ENCODE measurements at regions not wholly inside any gene's neighbourhood (a gene's known extent, or its start where the extent isn't known, plus 50 kb on each side); places are given as distances from the start of the nearest gene placed in this dataset.

DNA sequence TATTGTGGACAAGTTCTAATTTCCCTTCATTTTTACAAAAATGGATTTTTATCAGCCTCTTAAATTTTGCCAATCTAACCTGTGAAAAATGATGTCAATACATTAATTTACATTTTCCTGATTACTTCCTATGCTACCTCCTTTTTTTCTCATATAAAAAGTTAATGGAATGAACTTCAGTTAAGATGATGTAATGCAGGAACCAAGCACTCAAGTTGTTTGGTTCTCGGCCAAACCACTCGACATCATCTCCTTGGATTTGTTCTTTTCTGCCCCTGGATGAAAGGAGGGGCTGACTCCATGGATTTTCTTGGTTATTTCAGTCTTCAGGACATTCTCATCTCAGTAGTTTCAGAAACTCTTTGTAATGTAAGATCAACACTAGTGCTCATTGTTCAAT lies 253.1 kb upstream of the NXPH2 start:
- Histone ChIP-seq H2BK120ac (ENCODE audit: low read depth, low read length) (no peak overlapping the region), H3K36me3 (ENCODE audit: control insufficient read depth, insufficient read depth, low read length) (no peaks in the 10 kb centered on the region), H3K9ac (ENCODE audit: low read length) (no peak overlapping the region), H3K23ac (ENCODE audit: low read length) (no peak overlapping the region), H3K4me1 (ENCODE audit: control insufficient read depth, low read depth, low read length) (no peaks in the 10 kb centered on the region), H4K5ac (ENCODE audit: low read length) (no peak overlapping the region), H3K4me2 (ENCODE audit: low read length) (no peak overlapping the region), H2AK5ac (ENCODE audit: low read length) (no peak overlapping the region), H3K27ac (ENCODE audit: low read depth, low read length) (no peak overlapping the region), H3K4ac (ENCODE audit: low read depth, low read length) (no peak overlapping the region), H3K79me2 (ENCODE audit: control insufficient read depth, insufficient read depth, low read length) (no peaks in the 10 kb centered on the region), H3K4me3 (ENCODE audit: low read length) (no peak overlapping the region), H3K18ac (ENCODE audit: low read length) (no peak overlapping the region), H3K79me1 (ENCODE audit: low read length) (no peaks in the 10 kb centered on the region), H4K8ac (ENCODE audit: low read depth, low read length) (no peak overlapping the region), H3K56ac (ENCODE audit: low read length) (no peak overlapping the region), H2BK15ac (replicated peaks; ENCODE audit: low read depth) (no peak overlapping the region), H3K27me3 (ENCODE audit: insufficient read depth, low read length, poor library complexity) (no peaks in the 10 kb centered on the region), H2BK5ac (ENCODE audit: low read length) (no peak overlapping the region)
- DNase-seq = no peak
- WGBS (ENCODE audit: extremely low coverage, insufficient coverage, low lambda C conversion rate) = no CpG with 5 or more reads among the region's 2 CpGs

GRCh38 chr2:139031722-139032121 lies 251.5 kb upstream of the NXPH2 start:
- H3K4me1 ChIP-seq (ENCODE audit: control insufficient read depth, low read depth, low read length) = no peaks in the 10 kb centered on the region
- H3K36me3 ChIP-seq (ENCODE audit: control insufficient read depth, insufficient read depth, low read length) = no peaks in the 10 kb centered on the region
- H2AK5ac ChIP-seq (ENCODE audit: low read length) = no peak overlapping the region
- H2BK15ac ChIP-seq (replicated peaks; ENCODE audit: low read depth) = no peak overlapping the region
- H2BK120ac ChIP-seq (ENCODE audit: low read depth, low read length) = no peak overlapping the region
- DNase-seq = peak; percentile 63
- H4K8ac ChIP-seq (ENCODE audit: low read depth, low read length) = no peak overlapping the region
- H3K9ac ChIP-seq (ENCODE audit: low read length) = no peak overlapping the region
- H3K4ac ChIP-seq (ENCODE audit: low read depth, low read length) = no peak overlapping the region
- H3K23ac ChIP-seq (ENCODE audit: low read length) = no peak overlapping the region
- no peak overlapping the region for H3K4me2 ChIP-seq (ENCODE audit: low read length)
- H2BK5ac ChIP-seq (ENCODE audit: low read length) = no peak overlapping the region
- H3K79me2 ChIP-seq (ENCODE audit: control insufficient read depth, insufficient read depth, low read length) = no peaks in the 10 kb centered on the region
- H3K4me3 ChIP-seq (ENCODE audit: low read length) = no peak overlapping the region
- H3K27me3 ChIP-seq (ENCODE audit: insufficient read depth, low read length, poor library complexity) = no peaks in the 10 kb centered on the region
- no peak overlapping the region for H4K5ac ChIP-seq (ENCODE audit: low read length)
- no peaks in the 10 kb centered on the region for H3K79me1 ChIP-seq (ENCODE audit: low read length)
- no peak overlapping the region for H3K18ac ChIP-seq (ENCODE audit: low read length)
- H3K27ac ChIP-seq (ENCODE audit: low read depth, low read length) = no peak overlapping the region
- no peak overlapping the region for H3K56ac ChIP-seq (ENCODE audit: low read length)

GRCh38 chr2:139020287-139020686 lies 240.1 kb upstream of the NXPH2 start:
- Histone ChIP-seq H4K5ac (ENCODE audit: low read length) (no peak overlapping the region), H3K4me2 (ENCODE audit: low read length) (no peak overlapping the region), H3K18ac (ENCODE audit: low read length) (no peak overlapping the region), H3K36me3 (ENCODE audit: control insufficient read depth, insufficient read depth, low read length) (no peaks in the 10 kb centered on the region), H2BK5ac (ENCODE audit: low read length) (no peak overlapping the region), H4K8ac (ENCODE audit: low read depth, low read length) (no peak overlapping the region), H3K4ac (ENCODE audit: low read depth, low read length) (no peak overlapping the region), H3K27ac (ENCODE audit: low read depth, low read length) (no peak overlapping the region), H3K79me2 (ENCODE audit: control insufficient read depth, insufficient read depth, low read length) (no peaks in the 10 kb centered on the region), H3K4me1 (ENCODE audit: control insufficient read depth, low read depth, low read length) (no peaks in the 10 kb centered on the region), H3K56ac (ENCODE audit: low read length) (no peak overlapping the region), H3K9ac (ENCODE audit: low read length) (no peak overlapping the region), H2BK120ac (ENCODE audit: low read depth, low read length) (no peak overlapping the region), H3K27me3 (ENCODE audit: insufficient read depth, low read length, poor library complexity) (no peaks in the 10 kb centered on the region), H3K4me3 (ENCODE audit: low read length) (no peak overlapping the region), H2BK15ac (replicated peaks; ENCODE audit: low read depth) (no peak overlapping the region), H2AK5ac (ENCODE audit: low read length) (no peak overlapping the region), H3K79me1 (ENCODE audit: low read length) (no peaks in the 10 kb centered on the region), H3K23ac (ENCODE audit: low read length) (no peak overlapping the region)
- no peak for DNase-seq
- no CpG with 5 or more reads among the region's 1 CpG for WGBS (ENCODE audit: extremely low coverage, insufficient coverage, low lambda C conversion rate)

GRCh38 chr2:139018252-139018651 lies 238.1 kb upstream of the NXPH2 start:
- Histone ChIP-seq H3K9ac (ENCODE audit: low read length) (no peak overlapping the region), H3K4ac (ENCODE audit: low read depth, low read length) (no peak overlapping the region), H3K4me3 (ENCODE audit: low read length) (no peak overlapping the region), H2AK5ac (ENCODE audit: low read length) (no peak overlapping the region), H2BK15ac (replicated peaks; ENCODE audit: low read depth) (no peak overlapping the region), H2BK120ac (ENCODE audit: low read depth, low read length) (no peak overlapping the region), H3K79me1 (ENCODE audit: low read length) (no peaks in the 10 kb centered on the region), H3K79me2 (ENCODE audit: control insufficient read depth, insufficient read depth, low read length) (no peaks in the 10 kb centered on the region), H3K27me3 (ENCODE audit: insufficient read depth, low read length, poor library complexity) (no peaks in the 10 kb centered on the region), H3K4me2 (ENCODE audit: low read length) (no peak overlapping the region), H4K8ac (ENCODE audit: low read depth, low read length) (no peak overlapping the region), H3K23ac (ENCODE audit: low read length) (no peak overlapping the region), H3K56ac (ENCODE audit: low read length) (no peak overlapping the region), H3K18ac (ENCODE audit: low read length) (no peak overlapping the region), H4K5ac (ENCODE audit: low read length) (no peak overlapping the region), H3K4me1 (ENCODE audit: control insufficient read depth, low read depth, low read length) (no peaks in the 10 kb centered on the region), H2BK5ac (ENCODE audit: low read length) (no peak overlapping the region), H3K27ac (ENCODE audit: low read depth, low read length) (no peak overlapping the region), H3K36me3 (ENCODE audit: control insufficient read depth, insufficient read depth, low read length) (no peaks in the 10 kb centered on the region)
- no peak for DNase-seq
- no CpG with 5 or more reads among the region's 2 CpGs for WGBS (ENCODE audit: extremely low coverage, insufficient coverage, low lambda C conversion rate)

- no peaks in the 10 kb centered on the region for H3K4me1 ChIP-seq (ENCODE audit: control insufficient read depth, low read depth, low read length)
- H3K4me2 ChIP-seq (ENCODE audit: low read length) = no peak overlapping the region
- H4K5ac ChIP-seq (ENCODE audit: low read length) = no peak overlapping the region
- H3K4me3 ChIP-seq (ENCODE audit: low read length) = no peak overlapping the region
- no peak for DNase-seq
- H3K79me1 ChIP-seq (ENCODE audit: low read length) = no peaks in the 10 kb centered on the region
- H3K56ac ChIP-seq (ENCODE audit: low read length) = no peak overlapping the region
- no peak overlapping the region for H2BK120ac ChIP-seq (ENCODE audit: low read depth, low read length)
- H3K18ac ChIP-seq (ENCODE audit: low read length) = no peak overlapping the region
- no peaks in the 10 kb centered on the region for H3K36me3 ChIP-seq (ENCODE audit: control insufficient read depth, insufficient read depth, low read length)
- no peak overlapping the region for H3K23ac ChIP-seq (ENCODE audit: low read length)
- H2BK15ac ChIP-seq (replicated peaks; ENCODE audit: low read depth) = no peak overlapping the region
- H3K9ac ChIP-seq (ENCODE audit: low read length) = no peak overlapping the region
- no peaks in the 10 kb centered on the region for H3K79me2 ChIP-seq (ENCODE audit: control insufficient read depth, insufficient read depth, low read length)
- no peak overlapping the region for H2BK5ac ChIP-seq (ENCODE audit: low read length)
- no peak overlapping the region for H4K8ac ChIP-seq (ENCODE audit: low read depth, low read length)
- H3K4ac ChIP-seq (ENCODE audit: low read depth, low read length) = no peak overlapping the region
- no peaks in the 10 kb centered on the region for H3K27me3 ChIP-seq (ENCODE audit: insufficient read depth, low read length, poor library complexity)
- no peak overlapping the region for H3K27ac ChIP-seq (ENCODE audit: low read depth, low read length)
- H2AK5ac ChIP-seq (ENCODE audit: low read length) = no peak overlapping the region
Observed at GRCh38 chr2:139007130-139007529, 226.9 kb upstream of the NXPH2 start.

DNA sequence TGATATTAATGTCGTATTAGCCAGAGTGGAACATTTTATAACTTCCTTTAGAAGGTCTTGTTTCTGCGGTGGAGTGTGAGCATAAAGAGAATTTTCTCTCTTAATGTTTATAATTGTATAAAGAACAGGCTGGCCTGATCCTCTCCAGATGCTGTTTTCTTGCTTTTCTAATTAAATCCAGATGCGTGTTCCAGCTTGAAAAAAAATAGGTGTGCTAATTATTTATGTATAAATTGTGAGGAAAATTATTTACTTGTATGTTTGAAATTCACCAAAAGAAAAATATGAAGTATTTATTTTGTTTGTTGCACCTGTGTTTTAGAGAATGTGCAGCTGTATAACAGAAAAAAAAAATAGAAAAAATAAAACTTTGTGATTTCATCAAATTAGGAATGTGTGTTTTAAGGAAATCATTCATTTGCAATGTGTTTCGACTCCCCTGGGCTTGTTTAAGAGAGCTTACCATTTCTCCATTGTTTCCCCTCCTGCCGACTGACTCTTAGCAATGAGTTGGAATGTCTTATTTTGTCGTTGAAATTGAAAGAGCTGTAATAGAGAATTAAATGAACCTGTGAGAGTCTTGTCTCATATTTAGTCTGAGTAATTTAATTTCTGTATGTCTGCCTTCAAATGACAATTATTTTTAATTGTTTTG lies 220.1 kb upstream of the NXPH2 start:
- Histone ChIP-seq H3K4me2 (ENCODE audit: low read length) (no peak overlapping the region), H3K4ac (ENCODE audit: low read depth, low read length) (no peak overlapping the region), H3K27me3 (ENCODE audit: insufficient read depth, low read length, poor library complexity) (no peaks in the 10 kb centered on the region), H3K56ac (ENCODE audit: low read length) (no peak overlapping the region), H3K27ac (ENCODE audit: low read depth, low read length) (no peak overlapping the region), H2AK5ac (ENCODE audit: low read length) (no peak overlapping the region), H3K9ac (ENCODE audit: low read length) (no peak overlapping the region), H2BK120ac (ENCODE audit: low read depth, low read length) (no peak overlapping the region), H3K23ac (ENCODE audit: low read length) (no peak overlapping the region), H3K36me3 (ENCODE audit: control insufficient read depth, insufficient read depth, low read length) (no peaks in the 10 kb centered on the region), H3K79me1 (ENCODE audit: low read length) (no peaks in the 10 kb centered on the region), H3K4me3 (ENCODE audit: low read length) (no peak overlapping the region), H3K18ac (ENCODE audit: low read length) (no peak overlapping the region), H4K5ac (ENCODE audit: low read length) (no peak overlapping the region), H2BK15ac (replicated peaks; ENCODE audit: low read depth) (no peak overlapping the region), H3K79me2 (ENCODE audit: control insufficient read depth, insufficient read depth, low read length) (no peaks in the 10 kb centered on the region), H2BK5ac (ENCODE audit: low read length) (no peak overlapping the region), H3K4me1 (ENCODE audit: control insufficient read depth, low read depth, low read length) (no peaks in the 10 kb centered on the region), H4K8ac (ENCODE audit: low read depth, low read length) (no peak overlapping the region)
- WGBS (ENCODE audit: extremely low coverage, insufficient coverage, low lambda C conversion rate) = no CpG with 5 or more reads among the region's 6 CpGs
- no peak for DNase-seq
